Keratinocyte (primary cell): ENCODE measurements at regions not wholly inside any gene's neighbourhood (a gene's known extent, or its start where the extent isn't known, plus 50 kb on each side); places are given as distances from the start of the nearest gene placed in this dataset.

Experiments
- CTCF ChIP-seq, 3 experiments: IDR thresholded peaks in 1 of 3; conservative IDR thresholded peaks in 1 of 3; optimal IDR thresholded peaks in 1 of 3; 2 replicates in 2 of 3; 3 replicates in 1 of 3; pipeline versions ENCODE3 to v1.5.1; 2011; ENCODE audit warnings: low read length in 3 of 3, mild to moderate bottlenecking in 3 of 3, moderate library complexity in 2 of 3, control low read depth in 1 of 3, inconsistent platforms in 1 of 3; ENCODE audit not compliant: insufficient read depth in 2 of 3; ENCODE audit errors: extremely low read depth in 1 of 3
- EZH2 ChIP-seq: IDR thresholded peaks from one replicate; pipeline ENCODE4 v1.6.1; 2012; ENCODE audit warnings: inconsistent platforms, mild to moderate bottlenecking, low read length, moderate library complexity

- TF ChIP-seq CTCF (optimal IDR thresholded peaks at IDR 0.05 in 1 of 3, IDR thresholded peaks at IDR 0.05 in 1 of 3, conservative IDR thresholded peaks at IDR 0.05 in 1 of 3; ENCODE audit: extremely low read depth in 1 of 3, insufficient read depth in 2 of 3, low read length in 3 of 3), result no peak
- no peak for TF ChIP-seq EZH2
Observed at GRCh38 chr5:113939988-113940387, 421.9 kb upstream of the KCNN2 start.
